A549 (cell line): ENCODE measurements at regions not wholly inside any gene's neighbourhood (a gene's known extent, or its start where the extent isn't known, plus 50 kb on each side); places are given as distances from the start of the nearest gene placed in this dataset.

Experiments used
- BCL3 ChIP-seq: fragments of >200 bp; sonication (Bioruptor Twin); formaldehyde crosslinking; IDR thresholded peaks from 3 replicates; pipeline ENCODE4 v1.6.1; 2016
- CHD4 ChIP-seq: fragments of 200-600 bp; sonication (generic); IDR thresholded peaks from 2 replicates; pipeline ENCODE4 v1.6.1; 2016; ENCODE audit warnings: antibody characterized with exemption, mild to moderate bottlenecking, borderline replicate concordance
- EP300 ChIP-seq, 2 experiments: fragments of >200 bp; sonication (Bioruptor Twin); formaldehyde crosslinking; IDR thresholded peaks; 2 replicates in 1 of 2; 3 replicates in 1 of 2; pipeline ENCODE4 v1.6.1; 2016 to 2017
- FOSL2 ChIP-seq, 2 experiments: fragments of 450-650 bp in 1 of 2; fragments of >200 bp in 1 of 2; sonication (Bioruptor Twin) in 1 of 2; formaldehyde crosslinking; IDR thresholded peaks; 2 replicates each; pipeline versions ENCODE4 v1.5.0 to v1.6.1; 2016 to 2020; ENCODE audit warnings: mild to moderate bottlenecking in 1 of 2, moderate library complexity in 1 of 2
- KDM1A ChIP-seq: fragments of 200-600 bp; sonication (generic); IDR thresholded peaks from 2 replicates; pipeline ENCODE4 v1.6.1; 2016; ENCODE audit warnings: low read depth, mild to moderate bottlenecking
- NR3C1 ChIP-seq: fragments of >200 bp; sonication (Bioruptor Twin); formaldehyde crosslinking; IDR thresholded peaks from 3 replicates; pipeline ENCODE4 v1.6.1; 2017
- PHF8 ChIP-seq: fragments of 200-600 bp; sonication (generic); IDR thresholded peaks from 2 replicates; pipeline ENCODE4 v1.6.1; 2016; ENCODE audit warnings: low read depth, mild to moderate bottlenecking, antibody characterized with exemption, moderate library complexity, borderline replicate concordance
- POLR2A ChIP-seq: IDR thresholded peaks from 2 replicates; pipeline ENCODE4 v1.6.1; 2012; ENCODE audit warnings: mild to moderate bottlenecking, low read length
- RCOR1 ChIP-seq: fragments of 150-350 bp; IDR thresholded peaks from 2 replicates; pipeline ENCODE4 v1.6.1; 2014; ENCODE audit warnings: antibody characterized with exemption, low read length, low read depth
- RFX5 ChIP-seq: fragments of 450-650 bp; IDR thresholded peaks from 2 replicates; pipeline ENCODE4 v1.7.1; 2014; ENCODE audit warnings: antibody characterized with exemption, mild to moderate bottlenecking, moderate library complexity
- SREBF2 ChIP-seq: fragments of 450-650 bp; IDR thresholded peaks from 2 replicates; pipeline ENCODE4 v1.6.1; 2014; ENCODE audit warnings: mild to moderate bottlenecking, moderate library complexity
- TF ChIP-seq, protein P1 (sequence below): fragments of >200 bp; sonication (Bioruptor Twin); formaldehyde crosslinking; IDR thresholded peaks from 3 replicates; pipeline ENCODE4 v1.5.1; 2016
- TF ChIP-seq, protein P2 (sequence below): fragments of 250-450 bp; sonication (Bioruptor Pico); IDR thresholded peaks from 2 replicates; pipeline ENCODE4 v1.5.0; 2021; ENCODE audit warnings: mild to moderate bottlenecking, moderate library complexity, borderline replicate concordance

DNA sequence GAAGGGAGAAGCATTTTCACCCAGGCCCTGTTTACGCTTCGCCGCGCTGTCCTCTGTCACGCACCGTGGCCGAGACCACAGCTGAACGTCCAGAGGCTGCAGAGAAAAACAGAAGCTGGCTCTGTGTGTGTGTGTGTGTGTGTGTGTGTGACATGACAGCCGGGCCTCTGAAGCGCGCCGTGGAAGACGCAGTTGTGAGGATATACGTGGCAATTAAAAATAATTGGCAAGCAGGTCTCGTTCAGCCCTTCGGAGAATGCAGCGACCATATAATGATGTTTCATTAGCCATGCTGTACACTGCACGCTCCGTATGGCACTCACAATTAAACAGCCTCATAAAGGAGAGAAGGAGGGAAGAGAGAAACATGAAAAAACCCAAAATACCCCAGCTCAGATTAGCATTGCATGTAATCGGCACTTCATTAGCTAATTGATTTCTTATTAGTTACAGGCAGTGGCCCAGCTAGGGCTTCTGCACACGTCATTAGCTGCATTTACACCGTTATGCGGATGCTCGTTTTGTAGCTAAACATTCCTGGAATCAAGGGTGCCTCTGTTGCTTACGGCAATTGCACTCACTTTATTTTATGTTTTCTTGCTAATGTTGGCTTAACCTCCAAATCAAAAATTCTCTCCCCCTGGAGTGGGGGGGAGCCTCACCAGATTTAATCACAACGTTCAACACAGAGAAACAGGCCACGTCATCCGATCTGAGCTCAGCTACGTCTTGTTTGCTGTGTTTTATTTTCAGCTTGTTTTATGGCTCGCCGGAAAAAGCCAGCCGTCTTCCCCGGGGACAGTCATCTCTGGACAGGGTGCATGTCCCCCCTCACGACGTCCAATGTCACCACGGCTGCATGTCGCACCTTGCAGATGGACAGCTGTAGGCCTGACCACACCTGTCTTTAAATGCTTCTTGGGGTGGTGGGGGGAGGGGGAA, 74.6 kb upstream of the SHOX start:
- no peak for TF ChIP-seq SREBF2
- TF ChIP-seq, protein P1, sequence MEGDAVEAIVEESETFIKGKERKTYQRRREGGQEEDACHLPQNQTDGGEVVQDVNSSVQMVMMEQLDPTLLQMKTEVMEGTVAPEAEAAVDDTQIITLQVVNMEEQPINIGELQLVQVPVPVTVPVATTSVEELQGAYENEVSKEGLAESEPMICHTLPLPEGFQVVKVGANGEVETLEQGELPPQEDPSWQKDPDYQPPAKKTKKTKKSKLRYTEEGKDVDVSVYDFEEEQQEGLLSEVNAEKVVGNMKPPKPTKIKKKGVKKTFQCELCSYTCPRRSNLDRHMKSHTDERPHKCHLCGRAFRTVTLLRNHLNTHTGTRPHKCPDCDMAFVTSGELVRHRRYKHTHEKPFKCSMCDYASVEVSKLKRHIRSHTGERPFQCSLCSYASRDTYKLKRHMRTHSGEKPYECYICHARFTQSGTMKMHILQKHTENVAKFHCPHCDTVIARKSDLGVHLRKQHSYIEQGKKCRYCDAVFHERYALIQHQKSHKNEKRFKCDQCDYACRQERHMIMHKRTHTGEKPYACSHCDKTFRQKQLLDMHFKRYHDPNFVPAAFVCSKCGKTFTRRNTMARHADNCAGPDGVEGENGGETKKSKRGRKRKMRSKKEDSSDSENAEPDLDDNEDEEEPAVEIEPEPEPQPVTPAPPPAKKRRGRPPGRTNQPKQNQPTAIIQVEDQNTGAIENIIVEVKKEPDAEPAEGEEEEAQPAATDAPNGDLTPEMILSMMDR = no peak
- no peak for TF ChIP-seq POLR2A
- TF ChIP-seq PHF8 = no peak
- TF ChIP-seq CHD4 = no peak
- TF ChIP-seq FOSL2 (IDR thresholded peaks at IDR 0.05) = no peak
- TF ChIP-seq FOSL2 (CRISPR knock-in tag; IDR thresholded peaks at IDR 0.05) = no peak
- no peak for TF ChIP-seq EP300 (IDR thresholded peaks at IDR 0.05)
- TF ChIP-seq KDM1A = no peak
- TF ChIP-seq RFX5 = no peak
- TF ChIP-seq BCL3 = no peak
- no peak for TF ChIP-seq RCOR1
- TF ChIP-seq, protein P2, sequence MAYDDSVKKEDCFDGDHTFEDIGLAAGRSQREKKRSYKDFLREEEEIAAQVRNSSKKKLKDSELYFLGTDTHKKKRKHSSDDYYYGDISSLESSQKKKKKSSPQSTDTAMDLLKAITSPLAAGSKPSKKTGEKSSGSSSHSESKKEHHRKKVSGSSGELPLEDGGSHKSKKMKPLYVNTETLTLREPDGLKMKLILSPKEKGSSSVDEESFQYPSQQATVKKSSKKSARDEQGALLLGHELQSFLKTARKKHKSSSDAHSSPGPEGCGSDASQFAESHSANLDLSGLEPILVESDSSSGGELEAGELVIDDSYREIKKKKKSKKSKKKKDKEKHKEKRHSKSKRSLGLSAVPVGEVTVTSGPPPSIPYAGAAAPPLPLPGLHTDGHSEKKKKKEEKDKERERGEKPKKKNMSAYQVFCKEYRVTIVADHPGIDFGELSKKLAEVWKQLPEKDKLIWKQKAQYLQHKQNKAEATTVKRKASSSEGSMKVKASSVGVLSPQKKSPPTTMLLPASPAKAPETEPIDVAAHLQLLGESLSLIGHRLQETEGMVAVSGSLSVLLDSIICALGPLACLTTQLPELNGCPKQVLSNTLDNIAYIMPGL (CRISPR knock-in tag) = no peak
- no peak for TF ChIP-seq NR3C1
